HT1080 (cell line): ENCODE measurements at regions not wholly inside any gene's neighbourhood (a gene's known extent, or its start where the extent isn't known, plus 50 kb on each side); places are given as distances from the start of the nearest gene placed in this dataset.

Experiments used
- DNase-seq: peaks from one replicate; pipeline ENCODE4 v3.0.0-alpha.2; 2015; ENCODE audit warnings: low read depth

- DNase-seq = no peak
Measured at GRCh38 chr3:10762611-10763247, 53.3 kb upstream of the SLC6A11 start.

- no peak for DNase-seq
Measured at GRCh38 chr3:10763248-10763620, 52.8 kb upstream of the SLC6A11 start.

GRCh38 chr3:10763817-10764258 is 52.2 kb upstream of the SLC6A11 start:
- DNase-seq = no peak

DNA sequence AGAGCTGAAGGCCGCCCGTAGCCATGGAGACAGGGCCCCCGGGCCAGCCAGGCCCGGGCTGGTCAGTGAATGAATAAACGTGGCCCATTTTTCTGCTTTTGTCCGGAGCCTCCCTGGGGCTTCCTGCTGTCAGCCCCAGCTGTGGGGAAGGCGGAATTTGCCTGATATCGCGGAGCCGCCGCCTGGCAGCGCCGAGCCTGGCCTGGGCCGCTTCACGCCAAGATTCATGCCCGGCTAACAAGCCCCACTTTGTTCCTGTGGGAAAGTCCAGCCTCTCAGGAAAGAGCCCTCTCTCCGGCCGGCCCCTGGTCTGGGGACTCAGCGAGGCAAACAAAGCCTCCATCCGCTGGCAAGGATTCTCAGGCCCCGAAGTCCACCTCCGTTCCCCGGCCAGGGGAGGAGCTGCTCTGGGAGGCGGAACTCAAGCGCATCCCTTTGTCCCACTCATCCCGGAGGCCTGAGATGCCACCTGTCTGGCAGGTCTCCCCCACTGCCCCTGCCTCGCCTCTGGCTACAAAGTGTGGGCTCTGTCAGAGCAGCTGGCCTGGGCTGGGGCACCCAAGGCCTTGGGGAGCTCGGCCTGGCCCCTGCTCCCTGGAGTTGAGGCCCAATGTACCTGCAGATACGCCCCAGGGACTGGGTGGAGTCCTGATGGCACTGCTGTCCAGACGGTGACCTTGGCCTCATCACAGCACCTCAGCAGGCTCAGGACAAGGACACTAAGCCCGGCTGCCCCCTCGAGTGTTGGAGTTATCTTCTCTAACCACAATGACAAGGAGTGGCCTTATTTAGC is 51.6 kb upstream of the SLC6A11 start:
- no peak for DNase-seq

GRCh38 chr3:10766049-10766705 is 49.9 kb upstream of the SLC6A11 start:
- DNase-seq = no peak
